HG03442 (cell line): ENCODE measurements at regions not wholly inside any gene's neighbourhood (a gene's known extent, or its start where the extent isn't known, plus 50 kb on each side); places are given as distances from the start of the nearest gene placed in this dataset.

Source experiments
- ATAC-seq: cut with Tn5 transposase; IDR thresholded peaks from one replicate; pipeline ENCODE4 v1.9.1; 2021; ENCODE audit warnings: mild to moderate bottlenecking, moderate library complexity; ENCODE audit not compliant: unreplicated experiment

DNA sequence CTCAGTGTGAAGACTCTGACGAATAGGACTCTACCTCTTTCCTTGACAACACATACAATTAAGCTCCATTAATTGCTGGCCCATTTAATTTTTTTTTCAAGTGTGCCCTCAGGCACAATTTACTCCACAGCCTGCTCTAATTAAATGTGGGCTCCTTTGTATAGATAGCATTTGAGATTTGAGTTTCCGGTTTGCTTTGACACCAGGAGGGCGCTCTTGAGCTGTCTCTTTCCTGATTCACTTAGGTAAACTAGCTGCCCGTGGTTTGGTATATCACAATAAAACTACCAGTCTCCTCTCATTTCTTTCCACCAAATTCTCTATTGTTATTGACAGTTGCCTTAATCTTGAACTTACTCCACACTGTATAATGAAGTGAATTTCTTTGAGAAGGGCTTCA is 666.0 kb downstream of the DSC3 start:
- no peak for ATAC-seq

DNA sequence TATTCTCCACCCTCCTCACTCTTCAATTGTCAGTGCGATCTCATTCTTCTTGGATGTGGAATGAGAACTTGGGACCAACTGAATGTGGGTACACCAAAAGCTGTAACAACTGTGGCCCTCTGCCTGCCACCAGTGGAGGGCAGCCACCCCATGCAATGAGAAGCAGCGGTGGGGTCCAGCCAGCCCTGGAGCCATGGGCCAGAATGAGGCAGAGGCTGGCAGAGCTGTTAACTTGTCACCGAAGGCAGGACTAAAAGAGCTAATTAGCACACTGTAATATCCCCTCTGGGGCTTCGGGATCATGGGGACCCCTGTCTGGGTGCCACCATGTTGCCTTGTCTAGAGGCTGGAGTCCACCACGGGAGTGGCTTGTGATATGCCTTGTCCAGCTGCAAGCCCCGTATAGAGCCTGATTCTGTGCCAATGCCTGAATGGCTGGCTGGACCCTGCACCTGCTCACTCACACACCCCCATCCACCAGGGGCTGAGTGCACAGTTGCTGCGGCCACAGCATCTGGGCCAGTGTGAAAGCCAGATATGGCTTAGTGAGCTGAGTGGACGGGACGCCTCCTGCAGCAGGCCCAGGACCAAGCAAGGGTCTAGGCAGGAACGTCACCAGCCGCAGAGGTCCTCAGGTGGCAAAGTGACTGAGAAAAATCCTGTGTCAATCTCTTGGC is 680.5 kb downstream of the DSC3 start:
- ATAC-seq, result no peak

DNA sequence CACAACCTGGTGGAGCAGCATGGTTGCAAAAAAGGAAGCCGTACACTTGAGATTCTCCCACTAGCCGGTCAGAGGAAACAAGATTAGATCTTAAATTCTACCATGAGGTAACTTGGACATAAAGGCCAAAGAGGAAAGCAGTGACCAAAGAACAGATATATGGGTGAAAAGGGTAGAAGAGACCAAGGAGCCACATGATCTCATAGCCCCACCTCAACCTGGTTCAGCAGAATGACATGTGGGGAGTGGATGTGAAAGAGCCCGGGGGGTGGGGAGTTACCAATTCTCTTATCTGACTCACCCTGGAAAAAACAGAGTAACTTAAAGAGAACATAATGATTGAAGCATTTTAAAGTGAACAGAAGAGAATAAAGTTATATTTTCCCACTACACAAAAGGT is 683.0 kb downstream of the DSC3 start:
- ATAC-seq, result no peak

DNA sequence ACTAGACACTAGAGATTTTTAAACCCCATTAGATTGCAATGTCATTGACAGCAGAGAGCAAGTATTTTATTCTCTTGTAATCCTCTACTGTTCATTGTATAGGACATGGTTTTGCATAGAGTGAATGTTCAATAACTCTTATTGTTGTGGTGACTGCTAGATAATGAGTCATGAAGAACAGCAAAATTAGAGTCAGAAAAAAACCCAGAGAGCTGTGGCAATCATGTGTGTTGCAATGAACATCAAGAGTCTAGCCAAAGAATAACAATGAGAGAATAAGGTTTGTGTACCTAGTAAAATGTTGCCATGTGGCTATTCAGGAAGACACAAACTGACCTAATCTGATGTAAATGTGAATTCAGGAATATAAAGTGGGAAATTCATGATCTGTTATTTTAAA is 684.0 kb downstream of the DSC3 start:
- no peak for ATAC-seq

DNA sequence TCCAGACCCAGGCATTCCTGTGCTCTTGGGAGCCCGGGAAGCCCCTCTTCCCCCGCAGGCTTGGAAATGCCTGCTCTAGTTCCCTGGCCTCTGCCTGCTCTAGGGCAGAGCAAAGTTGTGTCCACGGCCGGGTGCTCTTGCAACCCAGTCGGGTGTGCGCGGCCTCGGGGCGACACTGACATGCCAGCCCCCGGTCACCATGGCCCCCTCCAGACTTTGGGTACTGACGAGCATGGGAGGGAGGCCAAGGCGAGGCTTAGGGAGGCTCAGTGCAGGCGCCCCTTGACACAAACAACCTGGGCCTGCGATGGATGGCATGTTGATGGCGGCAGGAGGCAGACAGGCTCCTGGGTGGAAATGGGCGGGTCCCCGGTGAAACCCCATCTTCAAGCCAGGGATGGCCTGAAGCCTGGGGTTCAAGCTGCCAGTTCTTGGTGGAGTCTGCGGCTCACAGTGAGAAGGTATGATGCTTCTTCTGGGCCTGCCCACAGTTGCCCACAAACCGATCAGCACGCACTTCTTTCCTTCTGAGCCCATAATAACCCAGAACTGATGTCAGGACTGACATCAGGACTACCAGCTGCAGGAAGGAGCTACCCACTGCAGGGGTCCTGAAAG is 689.9 kb downstream of the DSC3 start:
- ATAC-seq, result no peak

DNA sequence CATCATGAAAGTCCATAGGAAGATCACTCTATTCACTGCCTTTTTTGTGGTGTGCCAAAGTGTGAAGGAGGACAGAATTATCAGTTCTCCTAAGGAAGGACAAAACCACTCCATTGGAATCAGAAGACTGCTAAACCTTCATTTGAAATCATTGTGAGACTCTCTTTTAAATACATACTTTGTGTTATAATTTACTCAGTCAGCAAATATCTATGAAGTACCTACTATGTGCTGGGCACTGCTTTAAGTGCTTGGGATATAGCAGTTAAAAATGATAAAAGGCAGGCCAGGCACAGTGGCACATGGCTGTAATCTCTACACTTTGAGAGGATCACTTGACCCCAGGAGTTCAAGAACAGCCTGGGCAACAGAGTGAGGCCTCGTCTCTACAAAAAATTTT is 692.3 kb downstream of the DSC3 start:
- no peak for ATAC-seq

DNA sequence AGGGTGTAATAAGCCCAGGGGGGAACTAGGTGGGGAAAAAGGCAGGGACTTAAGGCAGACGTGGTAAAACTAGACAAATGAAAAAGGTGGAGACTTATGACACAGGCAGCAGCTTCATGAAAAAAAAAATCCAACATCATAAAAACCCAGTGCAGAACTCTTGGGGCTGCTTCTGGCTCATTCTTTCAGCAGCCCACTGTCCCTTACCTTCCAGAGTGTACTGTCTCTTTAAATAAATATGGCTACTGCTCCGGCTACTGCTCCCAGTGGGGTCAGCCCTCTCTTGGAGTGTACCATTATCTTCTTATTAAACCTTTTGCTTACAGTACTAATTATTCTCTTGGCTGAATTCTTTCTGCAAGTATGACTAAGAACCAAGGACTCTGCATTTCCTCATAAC is 699.5 kb downstream of the DSC3 start:
- ATAC-seq, result no peak

DNA sequence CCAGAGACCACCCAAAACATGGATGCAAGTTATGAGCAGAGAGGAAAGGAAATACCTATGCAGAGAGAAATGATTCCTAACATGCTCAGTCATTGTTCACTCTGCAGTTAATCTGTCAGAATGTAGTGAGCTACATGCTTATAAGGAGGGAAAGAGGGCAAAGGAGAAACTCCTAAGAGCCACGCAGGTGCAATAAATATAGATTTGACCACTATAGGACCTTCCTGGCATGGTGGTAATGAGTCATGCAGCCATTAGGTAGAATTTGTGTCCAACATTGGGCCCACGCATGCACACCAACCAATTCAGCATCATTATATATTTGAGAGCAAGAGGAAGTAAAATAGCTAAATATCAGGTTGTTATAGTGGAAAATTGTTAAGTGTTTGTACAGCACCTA is 699.9 kb downstream of the DSC3 start:
- ATAC-seq, result no peak

DNA sequence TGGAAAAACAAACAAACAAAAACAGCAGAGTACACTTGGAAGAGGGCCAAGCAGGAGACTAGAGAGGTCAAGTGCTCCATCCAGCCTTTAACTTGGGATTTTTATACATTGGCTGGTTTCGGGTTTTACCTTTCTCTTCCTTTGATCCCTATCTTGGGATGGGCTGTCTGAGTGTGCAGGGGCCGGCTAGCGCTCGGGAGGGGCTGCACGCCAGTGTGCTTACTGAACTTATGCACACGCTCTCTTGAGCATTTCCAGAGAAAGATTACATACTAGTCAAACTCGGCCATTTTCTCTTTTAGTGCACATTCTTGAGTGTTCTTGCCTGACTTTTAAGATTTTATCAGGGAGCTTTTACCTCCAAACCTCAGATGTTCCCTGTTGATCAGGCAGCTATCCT is 707.8 kb downstream of the DSC3 start:
- no peak for ATAC-seq

DNA sequence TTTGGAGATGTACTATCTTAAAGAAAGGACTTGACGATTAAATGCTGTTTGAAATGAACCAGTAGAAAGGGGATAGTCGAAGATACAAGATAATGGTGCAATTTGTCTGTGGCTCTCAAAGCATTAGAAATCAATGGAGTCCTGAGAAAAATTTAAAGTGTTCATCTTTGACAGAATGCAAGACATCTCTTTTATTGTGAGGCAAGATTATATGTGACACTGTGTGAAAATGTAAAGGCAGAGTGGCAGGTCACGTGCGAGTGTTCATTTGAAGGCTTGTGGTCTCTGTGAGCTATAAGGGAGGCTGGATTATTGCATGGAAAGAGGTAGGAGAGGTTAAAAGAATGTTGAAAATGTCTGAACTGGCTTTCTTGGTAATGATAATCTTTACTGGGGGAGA is 709.2 kb downstream of the DSC3 start:
- ATAC-seq, result no peak

DNA sequence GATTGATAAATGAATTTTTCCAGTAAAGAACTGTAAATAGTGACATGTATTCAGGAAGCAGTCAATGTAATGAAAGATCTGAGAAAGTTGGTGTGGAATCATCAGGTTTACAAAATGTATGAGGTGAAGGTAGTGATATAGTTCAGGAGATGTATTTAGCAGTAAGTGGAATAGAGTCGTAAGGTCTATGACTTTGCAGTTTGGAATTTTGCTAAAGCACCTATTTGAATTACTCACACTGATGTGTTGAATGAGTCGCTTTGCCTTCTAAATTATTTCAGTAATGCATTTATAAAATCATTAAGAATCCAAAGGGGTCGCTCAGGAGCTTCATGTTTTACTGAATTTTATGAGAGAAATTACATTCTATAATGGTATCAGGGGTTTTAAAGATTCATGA is 713.7 kb downstream of the DSC3 start:
- ATAC-seq, result no peak

DNA sequence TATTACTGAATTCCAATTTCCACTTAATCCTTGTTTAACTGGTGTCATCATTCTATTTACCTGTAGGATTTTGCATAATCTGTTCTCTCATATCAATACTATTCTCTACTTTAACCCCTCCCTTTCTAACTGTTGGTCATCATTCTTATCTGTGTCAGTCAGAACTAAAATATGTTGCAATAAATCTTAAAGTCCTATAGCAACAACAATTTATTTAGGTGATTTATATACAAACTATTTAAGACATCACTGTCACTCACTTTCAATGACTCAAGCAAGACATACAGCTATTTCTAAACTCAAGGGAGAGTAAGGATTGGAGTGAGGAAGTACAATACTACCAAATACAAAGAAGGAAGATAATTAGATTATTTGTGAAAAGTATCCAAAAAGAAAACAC is 740.4 kb downstream of the DSC3 start:
- ATAC-seq, result no peak

DNA sequence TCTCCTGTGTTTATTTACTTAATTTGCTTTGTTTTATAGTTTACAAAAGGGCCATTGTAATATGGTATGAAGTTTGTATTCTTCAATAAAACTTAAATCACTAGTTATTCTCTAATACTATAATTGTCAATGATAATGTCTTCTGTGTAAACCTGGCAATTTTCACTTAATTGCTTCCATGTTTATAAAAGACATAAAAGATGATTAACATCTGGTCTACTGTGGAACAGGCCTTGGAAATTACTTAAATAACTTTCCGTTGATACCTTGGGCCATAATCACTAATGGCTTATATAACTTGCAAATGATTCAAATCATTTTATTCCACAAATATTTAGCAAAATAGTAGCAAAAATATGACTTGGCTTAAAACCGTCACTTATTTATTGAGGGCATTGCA is 743.8 kb downstream of the DSC3 start:
- ATAC-seq, result no peak

DNA sequence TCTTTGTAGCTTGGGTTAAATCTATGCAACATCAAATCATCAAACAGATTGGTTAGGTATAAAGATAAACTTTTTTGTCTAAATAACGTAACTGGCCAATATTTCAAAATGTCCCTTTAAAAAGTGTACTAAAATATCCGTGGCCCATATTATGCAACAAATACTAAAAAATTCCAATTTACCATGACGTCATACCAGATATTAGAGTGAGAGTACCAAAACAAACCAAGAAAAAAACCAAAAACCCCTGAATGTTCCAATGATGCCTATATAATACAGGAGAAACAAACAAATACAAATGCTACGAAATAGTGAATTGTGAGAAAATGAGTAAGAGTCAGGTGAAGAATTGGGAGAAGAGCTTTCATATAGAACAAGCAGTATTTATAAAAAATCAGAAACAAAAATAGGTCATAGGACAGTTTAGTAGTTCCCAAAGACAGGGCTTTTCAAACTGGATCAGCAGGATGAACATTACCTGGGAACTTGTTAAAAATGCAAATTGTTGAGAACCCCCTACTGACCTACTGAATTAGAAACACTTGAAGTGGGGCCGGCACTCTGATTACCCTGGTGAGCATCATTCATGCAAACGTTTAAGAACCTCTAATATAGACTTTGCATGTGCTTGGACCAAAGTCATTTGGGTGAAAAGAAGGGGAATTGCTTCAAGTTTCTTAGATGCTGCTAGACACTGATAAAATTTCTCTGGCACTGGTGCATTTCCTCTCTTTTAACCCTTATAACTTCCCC is 753.7 kb downstream of the DSC3 start:
- no peak for ATAC-seq

DNA sequence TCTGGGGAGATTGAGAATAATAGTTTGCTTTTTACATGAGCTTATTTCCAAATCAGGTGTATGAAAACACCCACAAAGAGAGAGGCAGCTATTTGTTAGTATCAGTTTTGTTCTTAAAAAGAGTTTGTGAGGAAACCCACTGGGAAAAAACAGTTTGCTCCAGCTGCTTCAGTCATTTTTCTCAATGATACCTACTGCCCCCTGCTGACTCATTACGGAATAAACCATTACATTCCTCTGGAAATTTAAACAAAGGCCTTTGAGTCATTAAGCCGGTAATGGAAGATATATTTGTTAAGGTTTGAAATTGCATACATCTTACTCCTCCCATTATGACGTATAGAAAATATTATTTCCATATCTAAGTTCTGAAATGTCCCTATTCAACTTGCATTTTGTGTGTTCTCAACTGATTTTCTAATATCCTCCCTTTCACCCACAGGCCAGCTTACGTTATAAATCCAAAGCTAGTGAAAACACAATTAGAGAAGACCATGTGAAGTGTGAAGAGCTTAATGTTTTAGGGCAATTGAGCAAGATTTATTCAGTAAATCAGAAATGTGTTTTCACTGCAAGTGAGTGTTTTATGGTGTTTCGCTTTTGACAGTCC is 761.6 kb downstream of the DSC3 start:
- no peak for ATAC-seq

DNA sequence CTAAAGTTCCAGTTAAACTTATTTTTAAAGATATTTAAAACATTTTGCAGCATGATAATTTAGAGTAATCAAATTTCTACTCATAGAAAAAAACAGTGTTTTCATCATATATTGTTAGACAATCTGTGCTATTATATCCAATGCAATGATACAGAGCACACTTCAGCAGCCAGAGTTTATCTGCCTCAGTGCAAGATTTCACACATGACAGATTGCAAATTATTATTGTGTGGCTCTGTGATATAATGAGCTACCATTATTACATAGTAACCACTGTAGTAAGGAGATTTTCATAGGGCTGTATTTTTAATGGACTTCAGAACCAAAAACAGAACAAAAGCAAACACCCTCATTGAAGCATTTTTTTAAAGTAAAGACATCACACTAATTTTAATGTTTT is 762.4 kb downstream of the DSC3 start:
- ATAC-seq, result no peak

DNA sequence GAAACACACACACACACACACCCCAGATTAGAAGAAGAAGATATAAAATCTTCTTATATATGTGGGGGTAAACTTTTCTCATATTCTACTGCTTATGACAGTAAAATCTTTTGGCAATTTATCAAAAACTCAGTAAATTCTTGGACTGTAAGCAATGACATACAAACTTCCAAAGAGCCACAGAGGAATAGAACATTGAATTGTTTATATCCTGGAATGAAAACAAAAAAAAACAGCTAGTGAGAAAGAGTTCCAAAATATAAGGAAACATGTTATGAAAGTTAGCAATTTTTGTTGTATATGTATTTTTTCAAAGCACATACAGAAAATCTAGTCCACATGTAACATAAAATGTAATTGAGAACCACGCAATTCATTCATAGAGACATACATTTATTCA is 764.9 kb downstream of the DSC3 start:
- no peak for ATAC-seq

DNA sequence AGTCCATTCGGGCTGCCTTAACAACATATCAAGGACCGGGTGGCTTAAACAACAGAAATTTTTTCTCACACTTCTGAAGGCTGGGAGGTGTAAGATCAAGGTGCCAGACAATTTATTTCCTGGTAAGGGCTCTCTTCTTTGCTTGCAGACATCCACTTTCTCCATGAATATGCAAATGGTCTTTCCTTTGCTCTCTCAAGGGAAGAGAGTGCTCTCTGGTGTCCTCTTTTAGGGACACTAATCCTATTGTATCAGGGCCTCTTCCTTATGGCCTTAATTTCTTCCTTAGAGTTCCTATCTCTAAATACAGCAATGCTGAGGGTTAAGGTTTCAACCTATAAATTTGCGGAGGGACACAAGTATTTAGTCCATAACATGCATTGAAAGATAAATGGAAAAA is 770.8 kb downstream of the DSC3 start:
- ATAC-seq, result no peak

DNA sequence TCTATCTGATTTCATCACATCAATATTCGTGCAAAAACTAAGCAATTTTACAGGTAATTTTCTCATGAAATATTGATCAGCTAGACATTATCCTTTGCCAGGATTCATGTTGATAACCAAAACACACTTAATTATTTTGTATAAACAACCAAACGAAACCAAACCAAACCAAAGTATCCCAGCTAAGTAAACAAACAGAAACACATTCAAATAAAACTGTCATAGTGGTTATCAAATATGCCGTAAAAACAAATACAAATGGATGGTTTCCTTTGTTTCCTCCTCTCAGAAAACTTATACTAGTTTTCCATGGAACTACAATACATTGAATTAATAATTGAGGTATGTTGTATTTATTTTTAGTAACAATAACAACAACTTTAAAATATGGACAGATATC is 777.4 kb downstream of the DSC3 start:
- no peak for ATAC-seq

DNA sequence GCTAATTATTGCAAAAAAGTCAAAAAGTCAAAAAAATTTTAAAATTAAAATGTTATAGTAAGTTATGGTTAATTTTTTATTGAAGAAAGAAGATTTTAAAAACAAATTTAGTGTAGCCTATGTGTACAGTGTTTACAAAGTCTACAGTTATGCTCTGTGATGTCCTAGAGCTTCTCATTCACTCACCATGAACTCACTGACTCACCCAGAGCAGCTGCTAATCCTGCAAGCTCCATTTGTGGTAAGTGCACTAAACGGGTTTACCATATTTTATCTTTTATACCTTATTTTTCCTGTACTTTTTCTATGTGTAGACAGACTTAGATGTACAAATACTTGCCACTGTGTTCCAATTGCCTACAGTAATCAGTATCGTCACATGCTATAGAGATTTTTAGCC is 788.2 kb downstream of the DSC3 start:
- no peak for ATAC-seq

DNA sequence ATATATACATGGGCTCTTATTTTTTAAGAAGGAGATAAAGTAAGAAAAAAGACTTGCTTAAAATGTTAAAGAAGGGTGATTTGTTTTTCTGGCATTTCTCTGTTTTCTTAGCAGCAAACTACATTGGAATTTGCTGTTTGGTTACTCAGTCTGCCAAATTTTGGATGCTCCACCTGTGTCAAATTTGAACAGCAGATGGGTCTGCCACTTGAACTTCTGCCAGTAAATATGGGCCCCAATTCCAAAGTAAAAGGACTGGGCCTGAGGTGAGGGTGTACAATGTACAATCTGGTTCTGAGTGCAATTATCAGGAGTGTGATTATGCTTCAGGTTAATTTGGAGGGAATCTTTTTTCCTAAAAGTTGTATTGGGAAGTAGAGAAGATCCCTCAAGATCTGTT is 794.5 kb downstream of the DSC3 start:
- no peak for ATAC-seq
